Body of pancreas (tissue), 4 donors: ENCODE measurements at regions not wholly inside any gene's neighbourhood (a gene's known extent, or its start where the extent isn't known, plus 50 kb on each side); places are given as distances from the start of the nearest gene placed in this dataset.

Experiments
- ATAC-seq: fragments of 150-250 bp; one replicate; pipeline ENCODE4 v1.9.1; 2016
- DNase-seq, 4 donors: peaks; one replicate each; pipeline ENCODE4 v3.0.0-alpha.2; 2019
- H3K27ac ChIP-seq, 4 donors: fragments of 200-600 bp; sonication (generic); 1 replicate in 3 of 4; 2 replicates in 1 of 4; pipeline versions ENCODE4 v1.5.1 to v1.6.1; 2016 to 2019; ENCODE audit warnings: mild to moderate bottlenecking in 1 of 4, mixed read lengths in 1 of 4, moderate library complexity in 1 of 4
- H3K27me3 ChIP-seq, 2 donors: fragments of 200-600 bp; sonication (generic); one replicate each; pipeline ENCODE4 v1.6.0; 2016; ENCODE audit warnings: mild to moderate bottlenecking in 1 of 2
- H3K36me3 ChIP-seq, 2 donors: fragments of 200-600 bp; sonication (generic); replicated peaks in 1 of 2; 2 replicates each; pipeline ENCODE4 v1.5.1; 2016; ENCODE audit warnings: low read depth in 2 of 2; ENCODE audit not compliant: insufficient read depth in 1 of 2
- H3K4me1 ChIP-seq: fragments of 200-600 bp; sonication (generic); one replicate; pipeline ENCODE4 v1.6.0; 2016
- H3K4me3 ChIP-seq, 2 donors: fragments of 200-600 bp; sonication (generic); 1 replicate in 1 of 2; 2 replicates in 1 of 2; pipeline ENCODE4 v1.5.1; 2016 to 2019
- H3K9me3 ChIP-seq, 3 donors: fragments of 200-600 bp; sonication (generic); 1 replicate in 2 of 3; 2 replicates in 1 of 3; pipeline ENCODE4 v1.5.1; 2016
- POLR2A ChIP-seq, 3 donors: fragments of 450-650 bp; IDR thresholded peaks; one replicate each; pipeline ENCODE4 v1.6.1; 2016; ENCODE audit warnings: antibody characterized with exemption in 3 of 3, mild to moderate bottlenecking in 2 of 3
- WGBS, 2 donors: methylation state at CpG; one replicate each; pipeline ENCODE4 v1.1.5; 2017; 5-methylcytosine and 5-hydroxymethylcytosine counted together
- intact Hi-C: fragments of 100-400 bp; cut with DNase I; formaldehyde crosslinking; loops from one replicate; pipeline ENCODE4 v1.15.1; 2023
- TF ChIP-seq, protein P1 (sequence below), 7 experiments: fragments of 450-650 bp in 4 of 7; fragments of 200-600 bp in 3 of 7; sonication (generic) in 3 of 7; IDR thresholded peaks; one replicate each; pipeline ENCODE4 v1.5.1; 2016 to 2019; ENCODE audit warnings: antibody characterized with exemption in 7 of 7

GRCh38 chr12:43054085-43054484 lies 464.5 kb upstream of the PRICKLE1 start:
- intact Hi-C loops = no loop called here
- Histone ChIP-seq H3K9me3 (no peaks in the 10 kb centered on the region), H3K4me1 (peaks cover 5% of the 10 kb centered on the region), H3K4me3 (no peak overlapping the region), H3K36me3 (no peaks in the 10 kb centered on the region), H3K27ac (no peak overlapping the region), H3K27me3 (no peaks in the 10 kb centered on the region)
- DNase-seq (no peak), ATAC-seq (no peak)
- TF ChIP-seq, protein P1, sequence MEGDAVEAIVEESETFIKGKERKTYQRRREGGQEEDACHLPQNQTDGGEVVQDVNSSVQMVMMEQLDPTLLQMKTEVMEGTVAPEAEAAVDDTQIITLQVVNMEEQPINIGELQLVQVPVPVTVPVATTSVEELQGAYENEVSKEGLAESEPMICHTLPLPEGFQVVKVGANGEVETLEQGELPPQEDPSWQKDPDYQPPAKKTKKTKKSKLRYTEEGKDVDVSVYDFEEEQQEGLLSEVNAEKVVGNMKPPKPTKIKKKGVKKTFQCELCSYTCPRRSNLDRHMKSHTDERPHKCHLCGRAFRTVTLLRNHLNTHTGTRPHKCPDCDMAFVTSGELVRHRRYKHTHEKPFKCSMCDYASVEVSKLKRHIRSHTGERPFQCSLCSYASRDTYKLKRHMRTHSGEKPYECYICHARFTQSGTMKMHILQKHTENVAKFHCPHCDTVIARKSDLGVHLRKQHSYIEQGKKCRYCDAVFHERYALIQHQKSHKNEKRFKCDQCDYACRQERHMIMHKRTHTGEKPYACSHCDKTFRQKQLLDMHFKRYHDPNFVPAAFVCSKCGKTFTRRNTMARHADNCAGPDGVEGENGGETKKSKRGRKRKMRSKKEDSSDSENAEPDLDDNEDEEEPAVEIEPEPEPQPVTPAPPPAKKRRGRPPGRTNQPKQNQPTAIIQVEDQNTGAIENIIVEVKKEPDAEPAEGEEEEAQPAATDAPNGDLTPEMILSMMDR (IDR thresholded peaks at IDR 0.05) = no peak
- TF ChIP-seq POLR2A (IDR thresholded peaks at IDR 0.05) = no peak
- 94% methylated on average over 2 of the region's 2 CpGs for WGBS, 2 donors

DNA sequence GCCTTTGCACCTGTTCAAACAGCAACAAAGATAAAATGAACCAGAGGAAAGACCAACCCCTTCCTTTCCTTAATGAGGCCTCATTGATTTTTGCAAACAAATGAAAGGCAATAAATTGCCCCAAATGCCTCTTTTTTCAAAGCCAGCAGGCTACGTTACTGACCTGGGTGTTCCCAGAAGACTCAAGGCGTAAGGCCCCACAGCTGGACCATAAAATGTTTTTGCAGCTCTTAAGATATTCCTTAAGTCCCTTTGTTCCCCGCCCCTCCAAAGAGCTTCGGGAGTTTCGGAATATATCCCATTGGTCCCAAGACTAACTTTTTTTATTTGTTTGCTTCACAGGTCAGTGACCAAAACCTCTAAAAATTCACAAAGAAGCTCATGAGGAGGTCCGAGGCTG lies 462.9 kb upstream of the PRICKLE1 start:
- H3K9me3 ChIP-seq = no peaks in the 10 kb centered on the region
- ATAC-seq (no peak), DNase-seq (no peak)
- no peak for TF ChIP-seq POLR2A (IDR thresholded peaks at IDR 0.05)
- TF ChIP-seq, protein P1 (IDR thresholded peaks at IDR 0.05) = no peak
- H3K4me3 ChIP-seq = no peak overlapping the region
- no peak overlapping the region for H3K27ac ChIP-seq
- peaks cover 5% of the 10 kb centered on the region for H3K4me1 ChIP-seq
- H3K27me3 ChIP-seq = no peaks in the 10 kb centered on the region
- intact Hi-C loops = no loop called here
- WGBS, 2 donors = 66% methylated on average over 6 of the region's 6 CpGs
- no peaks in the 10 kb centered on the region for H3K36me3 ChIP-seq

DNA sequence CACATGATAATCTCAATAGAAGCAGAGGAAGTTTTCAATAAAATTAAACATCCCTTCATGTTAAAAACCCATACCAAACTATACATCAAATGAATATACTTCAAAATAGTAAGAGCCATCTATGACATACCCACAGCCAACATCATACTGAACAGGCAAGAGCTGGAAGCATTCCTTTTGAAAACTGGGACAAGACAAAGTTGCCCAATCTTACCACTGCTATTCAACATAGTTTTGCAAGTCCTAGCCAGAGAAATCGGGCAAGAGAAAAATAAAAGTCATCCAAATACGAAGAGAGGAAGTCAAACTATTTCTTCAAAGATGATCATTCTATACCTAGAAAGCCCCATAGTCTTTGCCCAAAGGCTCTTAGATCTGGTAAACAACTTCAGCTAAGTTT lies 454.7 kb upstream of the PRICKLE1 start:
- Histone ChIP-seq H3K9me3 (no peaks in the 10 kb centered on the region), H3K4me1 (no peaks in the 10 kb centered on the region), H3K4me3 (no peak overlapping the region), H3K36me3 (no peaks in the 10 kb centered on the region), H3K27me3 (no peaks in the 10 kb centered on the region), H3K27ac (no peak overlapping the region)
- no peak for TF ChIP-seq POLR2A (IDR thresholded peaks at IDR 0.05)
- TF ChIP-seq, protein P1 (IDR thresholded peaks at IDR 0.05) = no peak
- DNase-seq (no peak), ATAC-seq (no peak)
- intact Hi-C loops = no loop called here
- WGBS, 2 donors = 76 to 88% methylated on average over 2 of the region's 2 CpGs

- no peak for ATAC-seq
- no peak for DNase-seq
- no peak for TF ChIP-seq POLR2A (IDR thresholded peaks at IDR 0.05)
- TF ChIP-seq, protein P1 (IDR thresholded peaks at IDR 0.05) = no peak
- 65 to 70% methylated on average over 3 of the region's 3 CpGs for WGBS, 2 donors
- no peaks in the 10 kb centered on the region for H3K36me3 ChIP-seq
- H3K9me3 ChIP-seq = no peaks in the 10 kb centered on the region
- intact Hi-C loops = no loop called here
- no peaks in the 10 kb centered on the region for H3K27me3 ChIP-seq
- no peak overlapping the region for H3K27ac ChIP-seq
- no peaks in the 10 kb centered on the region for H3K4me1 ChIP-seq
- H3K4me3 ChIP-seq = no peak overlapping the region
Observed at GRCh38 chr12:43038991-43039390, 449.4 kb upstream of the PRICKLE1 start.

- ATAC-seq (no peak), DNase-seq (no peak)
- TF ChIP-seq POLR2A (IDR thresholded peaks at IDR 0.05) = no peak
- TF ChIP-seq, protein P1 (IDR thresholded peaks at IDR 0.05) = no peak
- Histone ChIP-seq H3K27ac (no peak overlapping the region), H3K4me1 (no peaks in the 10 kb centered on the region), H3K9me3 (peaks cover 0 to 4% (median 0%) of the 10 kb centered on the region in 3 donors), H3K36me3 (no peaks in the 10 kb centered on the region), H3K27me3 (no peaks in the 10 kb centered on the region), H3K4me3 (no peak overlapping the region)
- WGBS, 2 donors = 75 to 81% methylated on average over 2 of the region's 2 CpGs
- intact Hi-C loops = no loop called here
Observed at GRCh38 chr12:43029971-43030370, 440.4 kb upstream of the PRICKLE1 start.
